GM23338 (cell line): ENCODE measurements at regions not wholly inside any gene's neighbourhood (a gene's known extent, or its start where the extent isn't known, plus 50 kb on each side); places are given as distances from the start of the nearest gene placed in this dataset.

Source experiments
- ATAC-seq: fragments of 200-7000 bp; cut with Tn5 transposase; 3 replicates; pipeline ENCODE4 v1.9.1; 2020
- DNase-seq: peaks from one replicate; pipeline ENCODE4 v3.0.0-alpha.2; 2015; ENCODE audit warnings: low spot score
- H2AFZ ChIP-seq: fragments of 200-600 bp; sonication (generic); 2 replicates; pipeline ENCODE4 v1.8.0; 2016; ENCODE audit warnings: antibody characterized with exemption, mild to moderate bottlenecking, moderate library complexity
- H3F3A ChIP-seq: fragments of 200-600 bp; sonication (generic); replicated peaks from 2 replicates; pipeline ENCODE4 v1.8.0; 2017; ENCODE audit warnings: antibody characterized with exemption, mixed run types, low read depth
- H3K27ac ChIP-seq: fragments of 200-600 bp; sonication (generic); 2 replicates; pipeline ENCODE4 v1.6.1; 2016; ENCODE audit warnings: low read depth
- H3K27me3 ChIP-seq: fragments of 200-600 bp; sonication (generic); 2 replicates; pipeline ENCODE4 v1.8.0; 2016; ENCODE audit warnings: mild to moderate bottlenecking, mixed run types, moderate library complexity; ENCODE audit not compliant: insufficient read depth
- H3K36me3 ChIP-seq: fragments of 200-600 bp; sonication (generic); 2 replicates; pipeline ENCODE4 v1.8.0; 2016; ENCODE audit warnings: mild to moderate bottlenecking; ENCODE audit not compliant: insufficient read depth
- H3K4me1 ChIP-seq: fragments of 200-600 bp; sonication (generic); 2 replicates; pipeline ENCODE4 v1.8.0; 2016; ENCODE audit warnings: mild to moderate bottlenecking, moderate library complexity; ENCODE audit not compliant: insufficient read depth
- H3K4me2 ChIP-seq: fragments of 200-600 bp; sonication (generic); 2 replicates; pipeline ENCODE4 v1.7.1; 2017; ENCODE audit warnings: mixed run types
- H3K4me3 ChIP-seq: fragments of 200-600 bp; sonication (generic); 2 replicates; pipeline ENCODE4 v1.6.1; 2016; ENCODE audit warnings: mixed run types
- H3K79me2 ChIP-seq: fragments of 200-600 bp; sonication (generic); replicated peaks from 2 replicates; pipeline ENCODE4 v1.8.0; 2017; ENCODE audit warnings: mild to moderate bottlenecking; ENCODE audit not compliant: insufficient read depth
- H3K9me2 ChIP-seq: fragments of 200-600 bp; sonication (generic); 2 replicates; pipeline ENCODE4 v1.8.0; 2017; ENCODE audit not compliant: insufficient read depth
- H4K20me1 ChIP-seq: fragments of 200-600 bp; sonication (generic); replicated peaks from 2 replicates; pipeline ENCODE4 v1.8.0; 2017; ENCODE audit warnings: mild to moderate bottlenecking; ENCODE audit not compliant: insufficient read depth
- H3K27ac Mint-ChIP-seq: 2 replicates; pipeline ENCODE4 v1.8.0; 2020; ENCODE audit warnings: inconsistent platforms, mild to moderate bottlenecking, moderate library complexity, mixed read lengths
- H3K27me3 Mint-ChIP-seq: 3 replicates; pipeline ENCODE4 v1.8.0; 2022; ENCODE audit warnings: low read depth, mild to moderate bottlenecking, moderate library complexity, mixed read lengths, inconsistent platforms; ENCODE audit not compliant: insufficient read depth, poor library complexity
- H3K36me3 Mint-ChIP-seq: 3 replicates; pipeline ENCODE4 v1.8.0; 2021; ENCODE audit warnings: low read depth, mild to moderate bottlenecking, inconsistent platforms, moderate library complexity, mixed read lengths
- H3K4me1 Mint-ChIP-seq: 3 replicates; pipeline ENCODE4 v1.8.0; 2020; ENCODE audit warnings: mild to moderate bottlenecking, inconsistent platforms, mixed read lengths
- H3K4me3 Mint-ChIP-seq: 3 replicates; pipeline ENCODE4 v1.8.0; 2021; ENCODE audit warnings: moderate library complexity, mild to moderate bottlenecking, inconsistent platforms, mixed read lengths
- H3K9me3 Mint-ChIP-seq: 3 replicates; pipeline ENCODE4 v1.8.0; 2020; ENCODE audit warnings: moderate library complexity, mild to moderate bottlenecking, inconsistent platforms, mixed read lengths
- CREB1 ChIP-seq: fragments of 250-450 bp; sonication (Bioruptor Pico); IDR thresholded peaks from 2 replicates; pipeline ENCODE4 v1.5.0; 2020; ENCODE audit warnings: low read depth, mild to moderate bottlenecking, moderate library complexity
- CTCF ChIP-seq, 2 experiments: fragments of 200-600 bp in 1 of 2; sonication (generic) in 1 of 2; conservative IDR thresholded peaks; 2 replicates each; pipeline versions ENCODE4 v1.5.1 to v1.6.1; 2016 to 2017; ENCODE audit warnings: antibody characterized with exemption in 2 of 2, low read depth in 2 of 2, mild to moderate bottlenecking in 2 of 2, moderate library complexity in 1 of 2
- EZH2 ChIP-seq: fragments of 200-600 bp; sonication (generic); IDR thresholded peaks from one replicate; pipeline ENCODE4 v1.8.0; 2017; ENCODE audit warnings: antibody characterized with exemption, mild to moderate bottlenecking, low read depth; ENCODE audit not compliant: unreplicated experiment
- EZH2phosphoT487 ChIP-seq: fragments of 200-600 bp; sonication (generic); IDR thresholded peaks from one replicate; pipeline ENCODE4 v1.8.1; 2018; ENCODE audit warnings: antibody characterized with exemption; ENCODE audit not compliant: unreplicated experiment
- JUNB ChIP-seq: IDR thresholded peaks from one replicate; pipeline ENCODE4 v1.6.1; 2016; ENCODE audit warnings: antibody characterized with exemption; ENCODE audit not compliant: unreplicated experiment
- NANOG ChIP-seq: IDR thresholded peaks from 2 replicates; pipeline ENCODE4 v1.6.1; 2016; ENCODE audit warnings: antibody characterized with exemption, borderline replicate concordance
- POLR2AphosphoS5 ChIP-seq: IDR thresholded peaks from 2 replicates; pipeline ENCODE4 v1.6.1; 2016; ENCODE audit warnings: antibody characterized with exemption, low read depth
- STAT1 ChIP-seq: IDR thresholded peaks from one replicate; pipeline ENCODE4 v1.6.1; 2016; ENCODE audit warnings: antibody characterized with exemption; ENCODE audit not compliant: unreplicated experiment
- ZNF114 ChIP-seq: fragments of 250-450 bp; sonication (Bioruptor Pico); IDR thresholded peaks from 2 replicates; pipeline ENCODE4 v1.5.0; 2020; ENCODE audit warnings: mild to moderate bottlenecking, moderate library complexity
- ZNF331 ChIP-seq: fragments of 250-450 bp; sonication (Bioruptor Pico); IDR thresholded peaks from 2 replicates; pipeline ENCODE4 v1.5.0; 2020; ENCODE audit warnings: low read depth, mild to moderate bottlenecking, moderate library complexity
- TF ChIP-seq, protein P1 (sequence below): IDR thresholded peaks from 2 replicates; pipeline ENCODE4 v1.6.1; 2016; ENCODE audit warnings: antibody characterized with exemption
- TF ChIP-seq, protein P2 (sequence below): fragments of 250-450 bp; sonication (Bioruptor Pico); IDR thresholded peaks from 2 replicates; pipeline ENCODE4 v1.5.0; 2020; ENCODE audit warnings: mild to moderate bottlenecking, moderate library complexity
- TF ChIP-seq, protein P3 (sequence below): IDR thresholded peaks from one replicate; pipeline ENCODE4 v1.6.1; 2018; ENCODE audit warnings: antibody characterized with exemption; ENCODE audit not compliant: unreplicated experiment

DNA sequence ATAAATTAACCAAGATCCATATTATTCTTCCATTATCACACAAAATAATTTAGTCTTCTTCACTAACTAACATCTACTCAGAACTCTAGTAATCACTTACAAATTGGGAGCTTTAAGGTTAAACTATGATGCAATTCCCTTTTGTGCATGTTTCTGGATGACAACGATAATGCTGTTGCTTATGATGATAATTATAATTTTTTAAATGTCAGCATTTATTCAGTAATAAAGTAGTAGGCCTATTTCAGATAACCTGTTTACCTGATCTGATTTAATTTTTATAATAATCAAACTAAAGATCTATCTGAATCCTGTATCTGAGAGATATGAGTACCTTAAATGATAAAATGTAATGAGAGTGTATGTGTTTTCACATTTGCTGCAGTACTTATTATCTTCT, 507.8 kb upstream of the GRID2 start:
- Histone ChIP-seq H3K27ac (no peak overlapping the region), H3K9me2 (0 out of 2 replicates have a peak, but pooled peaks cover 4% of the 10 kb centered on the region), H3K27me3 (no peaks in the 10 kb centered on the region), H3K36me3 (no peaks in the 10 kb centered on the region), H3K4me1 (no peaks in the 10 kb centered on the region), H3F3A (no peaks in the 10 kb centered on the region), H2AFZ (no peak overlapping the region), H3K4me2 (no peak overlapping the region), H3K4me3 (no peak overlapping the region), H3K79me2 (no peaks in the 10 kb centered on the region), H4K20me1 (no peaks in the 10 kb centered on the region)
- H3K9me3 Mint-ChIP-seq = peaks cover 7% of the 10 kb centered on the region; the same call in 2 of the 3 replicates
- TF ChIP-seq, protein P1, sequence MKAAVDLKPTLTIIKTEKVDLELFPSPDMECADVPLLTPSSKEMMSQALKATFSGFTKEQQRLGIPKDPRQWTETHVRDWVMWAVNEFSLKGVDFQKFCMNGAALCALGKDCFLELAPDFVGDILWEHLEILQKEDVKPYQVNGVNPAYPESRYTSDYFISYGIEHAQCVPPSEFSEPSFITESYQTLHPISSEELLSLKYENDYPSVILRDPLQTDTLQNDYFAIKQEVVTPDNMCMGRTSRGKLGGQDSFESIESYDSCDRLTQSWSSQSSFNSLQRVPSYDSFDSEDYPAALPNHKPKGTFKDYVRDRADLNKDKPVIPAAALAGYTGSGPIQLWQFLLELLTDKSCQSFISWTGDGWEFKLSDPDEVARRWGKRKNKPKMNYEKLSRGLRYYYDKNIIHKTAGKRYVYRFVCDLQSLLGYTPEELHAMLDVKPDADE = no peak
- TF ChIP-seq POLR2AphosphoS5 (no peak), ZNF114 (CRISPR knock-in tag) (no peak), JUNB (no peak), EZH2phosphoT487 (no peak), CTCF (conservative IDR thresholded peaks at IDR 0.05; ENCODE audit: low read depth in 2 of 2) (no peak), EZH2 (no peak), CREB1 (CRISPR knock-in tag) (no peak), NANOG (no peak), STAT1 (no peak), ZNF331 (CRISPR knock-in tag) (no peak)
- TF ChIP-seq, protein P2, sequence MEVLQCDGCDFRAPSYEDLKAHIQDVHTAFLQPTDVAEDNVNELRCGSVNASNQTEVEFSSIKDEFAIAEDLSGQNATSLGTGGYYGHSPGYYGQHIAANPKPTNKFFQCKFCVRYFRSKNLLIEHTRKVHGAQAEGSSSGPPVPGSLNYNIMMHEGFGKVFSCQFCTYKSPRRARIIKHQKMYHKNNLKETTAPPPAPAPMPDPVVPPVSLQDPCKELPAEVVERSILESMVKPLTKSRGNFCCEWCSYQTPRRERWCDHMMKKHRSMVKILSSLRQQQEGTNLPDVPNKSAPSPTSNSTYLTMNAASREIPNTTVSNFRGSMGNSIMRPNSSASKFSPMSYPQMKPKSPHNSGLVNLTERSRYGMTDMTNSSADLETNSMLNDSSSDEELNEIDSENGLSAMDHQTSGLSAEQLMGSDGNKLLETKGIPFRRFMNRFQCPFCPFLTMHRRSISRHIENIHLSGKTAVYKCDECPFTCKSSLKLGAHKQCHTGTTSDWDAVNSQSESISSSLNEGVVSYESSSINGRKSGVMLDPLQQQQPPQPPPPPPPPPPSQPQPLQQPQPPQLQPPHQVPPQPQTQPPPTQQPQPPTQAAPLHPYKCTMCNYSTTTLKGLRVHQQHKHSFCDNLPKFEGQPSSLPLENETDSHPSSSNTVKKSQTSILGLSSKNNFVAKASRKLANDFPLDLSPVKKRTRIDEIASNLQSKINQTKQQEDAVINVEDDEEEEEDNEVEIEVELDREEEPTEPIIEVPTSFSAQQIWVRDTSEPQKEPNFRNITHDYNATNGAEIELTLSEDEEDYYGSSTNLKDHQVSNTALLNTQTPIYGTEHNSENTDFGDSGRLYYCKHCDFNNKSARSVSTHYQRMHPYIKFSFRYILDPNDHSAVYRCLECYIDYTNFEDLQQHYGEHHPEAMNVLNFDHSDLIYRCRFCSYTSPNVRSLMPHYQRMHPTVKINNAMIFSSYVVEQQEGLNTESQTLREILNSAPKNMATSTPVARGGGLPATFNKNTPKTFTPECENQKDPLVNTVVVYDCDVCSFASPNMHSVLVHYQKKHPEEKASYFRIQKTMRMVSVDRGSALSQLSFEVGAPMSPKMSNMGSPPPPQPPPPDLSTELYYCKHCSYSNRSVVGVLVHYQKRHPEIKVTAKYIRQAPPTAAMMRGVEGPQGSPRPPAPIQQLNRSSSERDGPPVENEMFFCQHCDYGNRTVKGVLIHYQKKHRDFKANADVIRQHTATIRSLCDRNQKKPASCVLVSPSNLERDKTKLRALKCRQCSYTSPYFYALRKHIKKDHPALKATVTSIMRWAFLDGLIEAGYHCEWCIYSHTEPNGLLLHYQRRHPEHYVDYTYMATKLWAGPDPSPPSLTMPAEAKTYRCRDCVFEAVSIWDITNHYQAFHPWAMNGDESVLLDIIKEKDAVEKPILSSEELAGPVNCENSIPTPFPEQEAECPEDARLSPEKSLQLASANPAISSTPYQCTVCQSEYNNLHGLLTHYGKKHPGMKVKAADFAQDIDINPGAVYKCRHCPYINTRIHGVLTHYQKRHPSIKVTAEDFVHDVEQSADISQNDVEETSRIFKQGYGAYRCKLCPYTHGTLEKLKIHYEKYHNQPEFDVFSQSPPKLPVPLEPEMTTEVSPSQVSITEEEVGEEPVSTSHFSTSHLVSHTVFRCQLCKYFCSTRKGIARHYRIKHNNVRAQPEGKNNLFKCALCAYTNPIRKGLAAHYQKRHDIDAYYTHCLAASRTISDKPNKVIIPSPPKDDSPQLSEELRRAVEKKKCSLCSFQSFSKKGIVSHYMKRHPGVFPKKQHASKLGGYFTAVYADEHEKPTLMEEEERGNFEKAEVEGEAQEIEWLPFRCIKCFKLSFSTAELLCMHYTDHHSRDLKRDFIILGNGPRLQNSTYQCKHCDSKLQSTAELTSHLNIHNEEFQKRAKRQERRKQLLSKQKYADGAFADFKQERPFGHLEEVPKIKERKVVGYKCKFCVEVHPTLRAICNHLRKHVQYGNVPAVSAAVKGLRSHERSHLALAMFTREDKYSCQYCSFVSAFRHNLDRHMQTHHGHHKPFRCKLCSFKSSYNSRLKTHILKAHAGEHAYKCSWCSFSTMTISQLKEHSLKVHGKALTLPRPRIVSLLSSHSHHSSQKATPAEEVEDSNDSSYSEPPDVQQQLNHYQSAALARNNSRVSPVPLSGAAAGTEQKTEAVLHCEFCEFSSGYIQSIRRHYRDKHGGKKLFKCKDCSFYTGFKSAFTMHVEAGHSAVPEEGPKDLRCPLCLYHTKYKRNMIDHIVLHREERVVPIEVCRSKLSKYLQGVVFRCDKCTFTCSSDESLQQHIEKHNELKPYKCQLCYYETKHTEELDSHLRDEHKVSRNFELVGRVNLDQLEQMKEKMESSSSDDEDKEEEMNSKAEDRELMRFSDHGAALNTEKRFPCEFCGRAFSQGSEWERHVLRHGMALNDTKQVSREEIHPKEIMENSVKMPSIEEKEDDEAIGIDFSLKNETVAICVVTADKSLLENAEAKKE (CRISPR knock-in tag) = no peak
- TF ChIP-seq, protein P3, sequence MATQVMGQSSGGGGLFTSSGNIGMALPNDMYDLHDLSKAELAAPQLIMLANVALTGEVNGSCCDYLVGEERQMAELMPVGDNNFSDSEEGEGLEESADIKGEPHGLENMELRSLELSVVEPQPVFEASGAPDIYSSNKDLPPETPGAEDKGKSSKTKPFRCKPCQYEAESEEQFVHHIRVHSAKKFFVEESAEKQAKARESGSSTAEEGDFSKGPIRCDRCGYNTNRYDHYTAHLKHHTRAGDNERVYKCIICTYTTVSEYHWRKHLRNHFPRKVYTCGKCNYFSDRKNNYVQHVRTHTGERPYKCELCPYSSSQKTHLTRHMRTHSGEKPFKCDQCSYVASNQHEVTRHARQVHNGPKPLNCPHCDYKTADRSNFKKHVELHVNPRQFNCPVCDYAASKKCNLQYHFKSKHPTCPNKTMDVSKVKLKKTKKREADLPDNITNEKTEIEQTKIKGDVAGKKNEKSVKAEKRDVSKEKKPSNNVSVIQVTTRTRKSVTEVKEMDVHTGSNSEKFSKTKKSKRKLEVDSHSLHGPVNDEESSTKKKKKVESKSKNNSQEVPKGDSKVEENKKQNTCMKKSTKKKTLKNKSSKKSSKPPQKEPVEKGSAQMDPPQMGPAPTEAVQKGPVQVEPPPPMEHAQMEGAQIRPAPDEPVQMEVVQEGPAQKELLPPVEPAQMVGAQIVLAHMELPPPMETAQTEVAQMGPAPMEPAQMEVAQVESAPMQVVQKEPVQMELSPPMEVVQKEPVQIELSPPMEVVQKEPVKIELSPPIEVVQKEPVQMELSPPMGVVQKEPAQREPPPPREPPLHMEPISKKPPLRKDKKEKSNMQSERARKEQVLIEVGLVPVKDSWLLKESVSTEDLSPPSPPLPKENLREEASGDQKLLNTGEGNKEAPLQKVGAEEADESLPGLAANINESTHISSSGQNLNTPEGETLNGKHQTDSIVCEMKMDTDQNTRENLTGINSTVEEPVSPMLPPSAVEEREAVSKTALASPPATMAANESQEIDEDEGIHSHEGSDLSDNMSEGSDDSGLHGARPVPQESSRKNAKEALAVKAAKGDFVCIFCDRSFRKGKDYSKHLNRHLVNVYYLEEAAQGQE = no peak
- H3K4me3 Mint-ChIP-seq = no peak overlapping the region
- peaks cover 2% of the 10 kb centered on the region; the same call in 1 of the 3 replicates for H3K36me3 Mint-ChIP-seq
- no peak overlapping the region for H3K27ac Mint-ChIP-seq
- ATAC-seq (no peak), DNase-seq (no peak)
- no peaks in the 10 kb centered on the region; the same call in 2 of the 3 replicates for H3K4me1 Mint-ChIP-seq
- peaks cover 1% of the 10 kb centered on the region for H3K27me3 Mint-ChIP-seq
